SJCRH30 (cell line): ENCODE measurements at regions not wholly inside any gene's neighbourhood (a gene's known extent, or its start where the extent isn't known, plus 50 kb on each side); places are given as distances from the start of the nearest gene placed in this dataset.
A peak's percentile ranks its signal among the peaks of the same experiment; 100 is the strongest.
"Not testable (repeated sequence)": the region's sequence is repeated elsewhere in the genome, so short reads cannot be mapped to it uniquely, and the experiment has no call there.

Source experiments
- DNase-seq, 2 experiments: peaks; one replicate each; pipeline ENCODE4 v3.0.0-alpha.2; 2015 to 2020
- H3K27ac ChIP-seq: fragments of 250-450 bp; sonication (Bioruptor Pico); 2 replicates; pipeline ENCODE4 v1.5.1; 2020; ENCODE audit warnings: mild to moderate bottlenecking, moderate library complexity
- H3K27me3 ChIP-seq: fragments of 250-450 bp; sonication (Bioruptor Pico); 2 replicates; pipeline ENCODE4 v1.5.1; 2020; ENCODE audit warnings: mild to moderate bottlenecking, moderate library complexity
- H3K36me3 ChIP-seq: fragments of 250-450 bp; sonication (Bioruptor Pico); 2 replicates; pipeline ENCODE4 v1.5.1; 2020; ENCODE audit warnings: mild to moderate bottlenecking, moderate library complexity
- H3K4me1 ChIP-seq: fragments of 250-450 bp; sonication (Bioruptor Pico); 2 replicates; pipeline ENCODE4 v1.5.1; 2020; ENCODE audit warnings: mild to moderate bottlenecking, moderate library complexity
- H3K4me3 ChIP-seq: fragments of 250-450 bp; sonication (Bioruptor Pico); 2 replicates; pipeline ENCODE4 v1.5.1; 2020; ENCODE audit warnings: mild to moderate bottlenecking, moderate library complexity
- H3K9me3 ChIP-seq: fragments of 250-450 bp; sonication (Bioruptor Pico); replicated peaks from 2 replicates; pipeline ENCODE4 v1.5.1; 2020; ENCODE audit warnings: mild to moderate bottlenecking, moderate library complexity

DNA sequence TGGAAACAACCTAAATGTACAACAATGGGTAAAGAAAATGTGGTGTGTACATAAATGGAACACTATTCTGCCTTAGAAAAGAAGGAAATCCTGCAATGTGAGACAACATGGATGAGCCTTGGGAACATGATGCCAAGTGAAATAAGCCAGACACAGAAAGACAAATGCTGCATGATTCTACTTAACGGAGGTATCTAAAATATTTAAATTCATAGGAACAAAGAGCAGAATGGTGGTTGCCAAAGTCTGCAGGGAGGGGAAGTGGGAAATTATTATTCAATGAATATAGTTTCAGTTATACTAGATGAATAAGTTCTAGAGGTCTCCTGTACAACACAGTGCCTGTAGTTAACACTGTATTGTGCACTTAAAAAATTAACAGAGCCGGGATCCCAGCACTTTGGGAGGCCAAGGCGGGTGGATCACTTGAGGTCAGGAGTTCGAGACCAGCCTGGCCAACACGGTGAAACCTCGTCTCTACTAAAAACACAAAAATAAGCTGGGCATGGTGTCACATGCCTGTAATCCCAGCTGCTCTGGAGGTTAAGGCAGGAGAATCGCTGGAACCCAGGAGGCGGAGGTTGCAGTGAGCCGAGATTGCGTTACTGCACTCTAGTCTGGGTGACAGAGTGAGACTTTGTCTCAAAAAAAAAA is 71.4 kb upstream of the SNX9 start:
- no peak overlapping the region for H3K27ac ChIP-seq
- H3K4me3 ChIP-seq, result no peak overlapping the region
- no peaks in the 10 kb centered on the region for H3K4me1 ChIP-seq
- no peaks in the 10 kb centered on the region; the same call in none of the 2 replicates for H3K9me3 ChIP-seq
- H3K36me3 ChIP-seq, result no peaks in the 10 kb centered on the region
- no peaks in the 10 kb centered on the region for H3K27me3 ChIP-seq
- no peak for DNase-seq

DNA sequence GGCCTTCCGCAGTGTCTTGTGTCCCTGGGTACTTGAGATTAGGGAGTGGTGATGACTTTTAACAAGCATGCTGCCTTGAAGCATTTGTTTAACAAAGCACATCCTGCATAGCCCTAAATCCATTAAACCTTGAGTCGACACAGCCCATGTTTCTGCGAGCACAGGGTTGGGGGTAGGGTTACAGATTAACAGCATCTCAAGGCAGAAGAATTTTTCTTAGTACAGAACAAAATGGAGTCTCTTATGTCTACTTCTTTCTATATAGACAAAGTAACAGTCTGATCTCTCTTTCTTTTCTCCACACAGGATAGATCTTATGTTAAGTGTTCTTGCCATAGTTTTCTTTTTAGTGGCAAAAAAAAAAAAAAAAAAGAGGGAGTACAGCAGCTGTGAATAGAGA is 70.2 kb upstream of the SNX9 start:
- H3K4me3 ChIP-seq, H3K9me3 ChIP-seq, H3K36me3 ChIP-seq, H3K27ac ChIP-seq, H3K27me3 ChIP-seq, DNase-seq, H3K4me1 ChIP-seq: not testable (repeated sequence)

- Histone ChIP-seq H3K4me3 (no peak overlapping the region), H3K36me3 (no peaks in the 10 kb centered on the region), H3K27ac (no peak overlapping the region), H3K27me3 (no peaks in the 10 kb centered on the region), H3K9me3 (no peaks in the 10 kb centered on the region; the same call in none of the 2 replicates), H3K4me1 (no peaks in the 10 kb centered on the region; the same call in 1 of the 2 replicates)
- DNase-seq, result no peak
These were observed 69.8 kb upstream of the SNX9 start for GRCh38 chr6:157753291-157753690.

DNA sequence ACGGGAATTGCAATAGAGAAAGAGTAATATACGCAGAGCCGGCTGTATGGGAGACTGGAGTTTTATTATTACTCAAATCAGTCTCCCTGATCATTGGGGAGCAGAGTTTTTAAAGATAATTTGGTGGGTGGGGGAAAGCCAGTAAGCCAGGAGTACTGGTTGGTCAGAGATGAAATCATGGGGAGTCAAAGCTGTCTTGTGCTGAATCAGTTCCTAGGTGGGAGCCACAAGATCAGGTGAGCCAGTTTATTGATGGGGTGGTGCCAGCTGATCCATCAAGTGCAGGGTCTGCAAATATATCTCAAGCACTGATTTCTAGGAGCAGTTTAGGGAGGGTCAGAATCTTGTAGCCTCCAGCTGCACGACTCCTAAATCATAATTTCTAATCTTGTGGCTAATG is 69.2 kb upstream of the SNX9 start:
- H3K27me3 ChIP-seq, H3K9me3 ChIP-seq, H3K4me1 ChIP-seq, H3K36me3 ChIP-seq, H3K27ac ChIP-seq, H3K4me3 ChIP-seq, DNase-seq: not testable (repeated sequence)

GRCh38 chr6:157754351-157754750 is 68.7 kb upstream of the SNX9 start:
- Histone ChIP-seq H3K4me3 (no peak overlapping the region), H3K27me3 (no peaks in the 10 kb centered on the region), H3K27ac (no peak overlapping the region), H3K36me3 (no peaks in the 10 kb centered on the region), H3K4me1 (no peaks in the 10 kb centered on the region; the same call in 1 of the 2 replicates), H3K9me3 (no peaks in the 10 kb centered on the region; the same call in none of the 2 replicates)
- no peak for DNase-seq

DNA sequence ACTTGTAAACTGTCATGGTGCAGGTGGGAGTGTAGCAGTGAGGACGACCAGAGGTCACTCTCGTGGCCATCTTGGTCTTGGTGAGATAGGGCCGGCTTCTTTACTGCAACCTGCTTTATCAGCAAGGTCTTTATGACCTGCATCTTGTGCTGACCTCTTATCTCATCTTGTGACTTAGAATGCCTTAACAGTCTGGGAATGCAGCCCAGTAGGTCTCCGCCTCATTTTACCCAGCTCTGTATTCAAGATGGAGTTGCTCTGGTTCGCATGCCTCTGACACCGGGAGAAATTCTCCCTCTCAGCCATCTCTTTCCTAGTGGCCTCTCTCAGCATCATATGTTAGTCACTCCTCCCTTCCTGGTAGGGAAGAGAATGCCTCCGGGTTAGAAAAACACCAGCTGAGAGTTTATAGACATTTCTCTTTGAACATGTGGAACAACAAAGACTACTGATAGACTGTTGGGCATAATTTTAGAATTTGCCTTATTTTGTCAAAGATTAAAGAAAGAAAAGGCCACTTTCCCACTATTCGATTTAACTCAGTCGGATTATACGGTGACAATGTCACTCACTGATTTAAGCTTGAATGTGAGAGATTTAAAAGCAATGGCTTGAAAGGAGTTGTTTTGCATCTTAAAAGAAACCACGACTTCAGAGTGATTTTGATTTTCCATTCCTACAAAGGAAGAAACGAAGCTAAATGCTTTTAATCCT is 67.9 kb upstream of the SNX9 start:
- no peak for DNase-seq
- no peak overlapping the region for H3K27ac ChIP-seq
- H3K9me3 ChIP-seq, result no peaks in the 10 kb centered on the region; the same call in none of the 2 replicates
- no peak overlapping the region for H3K4me3 ChIP-seq
- H3K36me3 ChIP-seq, result no peaks in the 10 kb centered on the region
- no peaks in the 10 kb centered on the region; the same call in 1 of the 2 replicates for H3K4me1 ChIP-seq
- no peaks in the 10 kb centered on the region for H3K27me3 ChIP-seq

- no peaks in the 10 kb centered on the region for H3K36me3 ChIP-seq
- DNase-seq, result no peak
- no peak overlapping the region for H3K27ac ChIP-seq
- H3K4me1 ChIP-seq, result peaks cover under 1% of the 10 kb centered on the region; the same call in 1 of the 2 replicates
- no peak overlapping the region for H3K4me3 ChIP-seq
- H3K27me3 ChIP-seq, result no peaks in the 10 kb centered on the region
- H3K9me3 ChIP-seq, result no peaks in the 10 kb centered on the region; the same call in none of the 2 replicates
These were observed 67.2 kb upstream of the SNX9 start for GRCh38 chr6:157755746-157756411.

- no peaks in the 10 kb centered on the region; the same call in 1 of the 2 replicates for H3K9me3 ChIP-seq
- H3K36me3 ChIP-seq, result no peaks in the 10 kb centered on the region
- no peaks in the 10 kb centered on the region for H3K27me3 ChIP-seq
- H3K4me1 ChIP-seq, result peaks cover 5% of the 10 kb centered on the region; the same call in 1 of the 2 replicates
- peak overlapping the region; percentile 32 for H3K4me3 ChIP-seq
- peak; percentile 81 to 92 for DNase-seq
- H3K27ac ChIP-seq, result no peak overlapping the region
These were observed 66.2 kb upstream of the SNX9 start for GRCh38 chr6:157756708-157757429.

GRCh38 chr6:157757430-157758403 is 65.3 kb upstream of the SNX9 start:
- Histone ChIP-seq H3K27ac (no peak overlapping the region), H3K36me3 (no peaks in the 10 kb centered on the region), H3K4me3 (no peak overlapping the region), H3K4me1 (peaks cover 5% of the 10 kb centered on the region; the same call in 1 of the 2 replicates), H3K9me3 (no peaks in the 10 kb centered on the region; the same call in 1 of the 2 replicates), H3K27me3 (no peaks in the 10 kb centered on the region)
- DNase-seq, result no peak

DNA sequence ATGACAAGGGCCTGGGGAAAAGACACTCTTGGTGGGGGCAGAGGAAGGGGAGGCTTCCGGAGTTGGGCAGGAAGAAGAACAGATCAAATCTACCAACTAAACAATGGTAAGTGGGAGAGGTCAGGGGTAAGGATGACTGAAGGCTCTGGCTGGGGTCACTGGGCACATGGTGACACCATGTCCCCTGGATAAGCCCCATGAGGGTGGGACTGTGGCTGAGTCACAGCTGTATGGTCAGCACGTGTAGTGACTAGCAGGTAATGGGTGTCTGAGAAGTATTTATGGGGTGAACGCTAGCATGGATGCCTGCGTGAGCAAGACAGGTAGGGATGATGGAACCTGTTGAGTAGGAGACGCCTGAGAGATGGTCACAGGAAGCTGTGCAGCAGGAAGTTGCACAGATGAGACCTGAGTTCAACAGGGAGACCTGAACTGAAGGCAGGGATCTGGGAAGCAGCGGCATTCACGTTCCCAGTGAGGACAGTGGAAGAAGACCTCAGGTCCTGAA is 64.5 kb upstream of the SNX9 start:
- no peak overlapping the region for H3K27ac ChIP-seq
- H3K4me1 ChIP-seq, result peaks cover 13% of the 10 kb centered on the region

GRCh38 chr6:157759028-157759427 is 64.0 kb upstream of the SNX9 start:
- H3K4me3 ChIP-seq, result no peak overlapping the region
- no peak overlapping the region for H3K27ac ChIP-seq
- no peaks in the 10 kb centered on the region for H3K9me3 ChIP-seq
- DNase-seq, result no peak
- H3K4me1 ChIP-seq, result peaks cover 17% of the 10 kb centered on the region
- no peaks in the 10 kb centered on the region for H3K36me3 ChIP-seq
- no peaks in the 10 kb centered on the region for H3K27me3 ChIP-seq

More for the DNA sequence above, 64.5 kb upstream of the SNX9 start:
- H3K9me3 ChIP-seq, result no peaks in the 10 kb centered on the region
- no peak overlapping the region for H3K4me3 ChIP-seq
- DNase-seq, result no peak
- H3K36me3 ChIP-seq, result no peaks in the 10 kb centered on the region
- H3K27me3 ChIP-seq, result no peaks in the 10 kb centered on the region

- Histone ChIP-seq H3K4me1 (peaks cover 26% of the 10 kb centered on the region), H3K4me3 (no peak overlapping the region), H3K36me3 (no peaks in the 10 kb centered on the region), H3K27me3 (no peaks in the 10 kb centered on the region), H3K9me3 (no peaks in the 10 kb centered on the region), H3K27ac (no peak overlapping the region)
- no peak for DNase-seq
These were observed 62.9 kb upstream of the SNX9 start for GRCh38 chr6:157760137-157760536.

GRCh38 chr6:157760589-157761330 is 62.3 kb upstream of the SNX9 start:
- Histone ChIP-seq H3K4me1 (peaks cover 26% of the 10 kb centered on the region), H3K36me3 (no peaks in the 10 kb centered on the region), H3K27me3 (no peaks in the 10 kb centered on the region), H3K27ac (no peak overlapping the region), H3K4me3 (no peak overlapping the region), H3K9me3 (no peaks in the 10 kb centered on the region)
- DNase-seq, result no peak
